BLaER1 treated with 17β-estradiol and CSF1 and Interleukin-3, amounts not matched to agents 10 nM and 100 nM (cell line): ENCODE measurements at regions not wholly inside any gene's neighbourhood (a gene's known extent, or its start where the extent isn't known, plus 50 kb on each side); places are given as distances from the start of the nearest gene placed in this dataset.
"Not testable (repeated sequence)": the region's sequence is repeated elsewhere in the genome, so short reads cannot be mapped to it uniquely, and the experiment has no call there.

ENCODE experiments used
- H3K27ac ChIP-seq, 11 experiments: shearing (Covaris generic); formaldehyde crosslinking; 2 replicates each; pipeline ENCODE4 v1.8.1; 2022
- H3K27me3 ChIP-seq, 11 experiments: shearing (Covaris generic); formaldehyde crosslinking; 2 replicates each; pipeline ENCODE4 v1.8.1; 2022
- H3K36me3 ChIP-seq, 11 experiments: shearing (Covaris generic); formaldehyde crosslinking; 2 replicates each; pipeline ENCODE4 v1.8.1; 2022
- H3K4me1 ChIP-seq, 10 experiments: shearing (Covaris generic); formaldehyde crosslinking; 2 replicates each; pipeline ENCODE4 v1.8.1; 2022
- H3K4me2 ChIP-seq, 11 experiments: shearing (Covaris generic); formaldehyde crosslinking; 2 replicates each; pipeline ENCODE4 v1.8.1; 2022
- H3K4me3 ChIP-seq, 10 experiments: shearing (Covaris generic); formaldehyde crosslinking; 2 replicates each; pipeline ENCODE4 v1.8.1; 2022
- H3K9ac ChIP-seq, 11 experiments: shearing (Covaris generic); formaldehyde crosslinking; 2 replicates each; pipeline ENCODE4 v1.8.1; 2022
- H3K9me3 ChIP-seq, 11 experiments: shearing (Covaris generic); formaldehyde crosslinking; replicated peaks in 1 of 11; 2 replicates each; pipeline ENCODE4 v1.8.1; 2022
- H4K20me1 ChIP-seq, 11 experiments: shearing (Covaris generic); formaldehyde crosslinking; 2 replicates each; pipeline ENCODE4 v1.8.1; 2022
- Cebpa-rat ChIP-seq, 11 experiments: shearing (Covaris generic); IDR thresholded peaks; 2 replicates each; pipeline ENCODE4 v1.8.1; 2022

GRCh38 chr6:166806962-166807757 lies 149.2 kb downstream of the RNASET2 start:
- Histone ChIP-seq H3K4me3 (peak overlapping the region in 1 of 10 experiments; percentile 1; a peak in 1 of 20 replicates), H3K27me3 (no peaks in the 10 kb centered on the region), H3K4me2 (no peak overlapping the region), H3K27ac (no peak overlapping the region), H3K36me3 (peaks cover 0 to 8% (median 0%) of the 10 kb centered on the region in 11 experiments; a peak in 2 of 22 replicates), H4K20me1 (no peaks in the 10 kb centered on the region), H3K9me3 (peaks cover 32 to 39% (median 35%) of the 10 kb centered on the region in 11 experiments), H3K4me1 (no peaks in the 10 kb centered on the region), H3K9ac (no peak overlapping the region)
- no peak for TF ChIP-seq Cebpa-rat (IDR thresholded peaks at IDR 0.05)

- H3K4me1 ChIP-seq: no peaks in the 10 kb centered on the region
- no peak overlapping the region for H3K4me2 ChIP-seq
- H3K36me3 ChIP-seq: peaks cover 0 to 8% (median 0%) of the 10 kb centered on the region in 11 experiments; a peak in 2 of 22 replicates
- no peak overlapping the region for H3K27ac ChIP-seq
- no peak overlapping the region for H3K4me3 ChIP-seq
- peaks cover 32 to 39% (median 35%) of the 10 kb centered on the region in 11 experiments for H3K9me3 ChIP-seq
- no peak for TF ChIP-seq Cebpa-rat (IDR thresholded peaks at IDR 0.05)
- no peaks in the 10 kb centered on the region for H3K27me3 ChIP-seq
- no peak overlapping the region for H3K9ac ChIP-seq
- H4K20me1 ChIP-seq: no peaks in the 10 kb centered on the region
These were observed 150.0 kb downstream of the RNASET2 start for GRCh38 chr6:166806217-166806838.

- Histone ChIP-seq H3K9ac (no peak overlapping the region), H3K4me1 (no peaks in the 10 kb centered on the region), H3K4me2 (no peak overlapping the region), H3K4me3 (no peak overlapping the region), H3K27me3 (no peaks in the 10 kb centered on the region), H4K20me1 (no peaks in the 10 kb centered on the region), H3K36me3 (peaks cover 0 to 8% (median 0%) of the 10 kb centered on the region in 11 experiments; a peak in 2 of 22 replicates), H3K27ac (no peak overlapping the region), H3K9me3 (peaks cover 32 to 38% (median 35%) of the 10 kb centered on the region in 11 experiments)
- no peak for TF ChIP-seq Cebpa-rat (IDR thresholded peaks at IDR 0.05)
These were observed 152.9 kb downstream of the RNASET2 start for GRCh38 chr6:166803471-166803870.

GRCh38 chr6:166802401-166802800 lies 153.9 kb downstream of the RNASET2 start:
- H4K20me1 ChIP-seq: no peaks in the 10 kb centered on the region
- H3K4me3 ChIP-seq: no peak overlapping the region
- TF ChIP-seq Cebpa-rat (IDR thresholded peaks at IDR 0.05): no peak
- no peaks in the 10 kb centered on the region for H3K27me3 ChIP-seq
- no peaks in the 10 kb centered on the region for H3K4me1 ChIP-seq
- H3K27ac ChIP-seq: no peak overlapping the region
- H3K4me2 ChIP-seq: no peak overlapping the region
- H3K9me3 ChIP-seq: peaks cover 23 to 27% (median 26%) of the 10 kb centered on the region in 11 experiments
- H3K36me3 ChIP-seq: peaks cover 0 to 4% (median 0%) of the 10 kb centered on the region in 11 experiments; a peak in 2 of 22 replicates
- H3K9ac ChIP-seq: no peak overlapping the region

GRCh38 chr6:166800137-166800536 lies 156.2 kb downstream of the RNASET2 start:
- Histone ChIP-seq H3K9ac (no peak overlapping the region), H3K4me3 (no peak overlapping the region), H4K20me1 (no peaks in the 10 kb centered on the region), H3K36me3 (no peaks in the 10 kb centered on the region), H3K4me2 (no peak overlapping the region), H3K9me3 (peaks cover under 1 to 5% (median 3%) of the 10 kb centered on the region in 11 experiments; a peak in 21 of 22 replicates), H3K27me3 (no peaks in the 10 kb centered on the region), H3K27ac (no peak overlapping the region), H3K4me1 (no peaks in the 10 kb centered on the region)
- no peak for TF ChIP-seq Cebpa-rat (IDR thresholded peaks at IDR 0.05)

- H4K20me1 ChIP-seq: no peaks in the 10 kb centered on the region
- H3K36me3 ChIP-seq: no peaks in the 10 kb centered on the region
- H3K9ac ChIP-seq: no peak overlapping the region
- no peaks in the 10 kb centered on the region for H3K4me1 ChIP-seq
- TF ChIP-seq Cebpa-rat (IDR thresholded peaks at IDR 0.05): no peak
- H3K27ac ChIP-seq: no peak overlapping the region
- no peak overlapping the region for H3K4me3 ChIP-seq
- no peaks in the 10 kb centered on the region for H3K27me3 ChIP-seq
- no peak overlapping the region for H3K4me2 ChIP-seq
- H3K9me3 ChIP-seq: no peaks in the 10 kb centered on the region
These were observed 157.7 kb downstream of the RNASET2 start for GRCh38 chr6:166798652-166799051.

GRCh38 chr6:166796610-166797009 lies 159.7 kb downstream of the RNASET2 start:
- H4K20me1 ChIP-seq: no peaks in the 10 kb centered on the region
- H3K27me3 ChIP-seq: no peaks in the 10 kb centered on the region
- H3K27ac ChIP-seq: no peak overlapping the region
- H3K36me3 ChIP-seq: no peaks in the 10 kb centered on the region
- H3K4me1 ChIP-seq: no peaks in the 10 kb centered on the region
- TF ChIP-seq Cebpa-rat (IDR thresholded peaks at IDR 0.05): no peak
- H3K4me3 ChIP-seq: no peak overlapping the region
- no peak overlapping the region for H3K9ac ChIP-seq
- no peaks in the 10 kb centered on the region for H3K9me3 ChIP-seq
- no peak overlapping the region for H3K4me2 ChIP-seq

- Histone ChIP-seq H3K4me2 (no peak overlapping the region), H3K4me1 (no peaks in the 10 kb centered on the region), H3K4me3 (no peak overlapping the region), H4K20me1 (no peaks in the 10 kb centered on the region), H3K27ac (no peak overlapping the region), H3K36me3 (no peaks in the 10 kb centered on the region), H3K27me3 (no peaks in the 10 kb centered on the region), H3K9me3 (no peaks in the 10 kb centered on the region), H3K9ac (no peak overlapping the region)
- no peak for TF ChIP-seq Cebpa-rat (IDR thresholded peaks at IDR 0.05)
These were observed 160.5 kb downstream of the RNASET2 start for GRCh38 chr6:166795879-166796278.

- H3K9ac ChIP-seq, H4K20me1 ChIP-seq, H3K9me3 ChIP-seq, H3K27me3 ChIP-seq, H3K4me3 ChIP-seq, H3K4me1 ChIP-seq, H3K4me2 ChIP-seq, H3K36me3 ChIP-seq, H3K27ac ChIP-seq: not testable (repeated sequence)
These were observed 163.8 kb upstream of the RPS6KA2 start for GRCh38 chr6:166790808-166791207.

- not testable (repeated sequence) for H3K4me1 ChIP-seq, H4K20me1 ChIP-seq, H3K36me3 ChIP-seq, H3K4me3 ChIP-seq, H3K4me2 ChIP-seq, H3K9ac ChIP-seq, H3K27ac ChIP-seq, H3K27me3 ChIP-seq, H3K9me3 ChIP-seq
These were observed 161.9 kb upstream of the RPS6KA2 start for GRCh38 chr6:166788846-166789529.
